ENCODE measurements at regions not wholly inside any gene's neighbourhood (a gene's known extent, or its start where the extent isn't known, plus 50 kb on each side); places are given as distances from the start of the nearest gene placed in this dataset.

GRCh38 chr7:33753881-33754525 is 151.3 kb upstream of the BMPER start:
- TF ChIP-seq, protein P1, sequence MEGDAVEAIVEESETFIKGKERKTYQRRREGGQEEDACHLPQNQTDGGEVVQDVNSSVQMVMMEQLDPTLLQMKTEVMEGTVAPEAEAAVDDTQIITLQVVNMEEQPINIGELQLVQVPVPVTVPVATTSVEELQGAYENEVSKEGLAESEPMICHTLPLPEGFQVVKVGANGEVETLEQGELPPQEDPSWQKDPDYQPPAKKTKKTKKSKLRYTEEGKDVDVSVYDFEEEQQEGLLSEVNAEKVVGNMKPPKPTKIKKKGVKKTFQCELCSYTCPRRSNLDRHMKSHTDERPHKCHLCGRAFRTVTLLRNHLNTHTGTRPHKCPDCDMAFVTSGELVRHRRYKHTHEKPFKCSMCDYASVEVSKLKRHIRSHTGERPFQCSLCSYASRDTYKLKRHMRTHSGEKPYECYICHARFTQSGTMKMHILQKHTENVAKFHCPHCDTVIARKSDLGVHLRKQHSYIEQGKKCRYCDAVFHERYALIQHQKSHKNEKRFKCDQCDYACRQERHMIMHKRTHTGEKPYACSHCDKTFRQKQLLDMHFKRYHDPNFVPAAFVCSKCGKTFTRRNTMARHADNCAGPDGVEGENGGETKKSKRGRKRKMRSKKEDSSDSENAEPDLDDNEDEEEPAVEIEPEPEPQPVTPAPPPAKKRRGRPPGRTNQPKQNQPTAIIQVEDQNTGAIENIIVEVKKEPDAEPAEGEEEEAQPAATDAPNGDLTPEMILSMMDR (IDR thresholded peaks at IDR 0.05; ENCODE audit: poor library complexity) = no peak
- no peak for TF ChIP-seq EZH2 (IDR thresholded peaks at IDR 0.05; ENCODE audit: borderline replicate concordance)
- no peak for TF ChIP-seq EZH2phosphoT487 (IDR thresholded peaks at IDR 0.05; ENCODE audit: low read depth, severe bottlenecking, unreplicated experiment)
